HG02885 (cell line): ENCODE measurements at regions not wholly inside any gene's neighbourhood (a gene's known extent, or its start where the extent isn't known, plus 50 kb on each side); places are given as distances from the start of the nearest gene placed in this dataset.

Source experiments
- ATAC-seq: cut with Tn5 transposase; IDR thresholded peaks from one replicate; pipeline ENCODE4 v1.9.1; 2021; ENCODE audit warnings: mild to moderate bottlenecking; ENCODE audit not compliant: unreplicated experiment, poor library complexity

DNA sequence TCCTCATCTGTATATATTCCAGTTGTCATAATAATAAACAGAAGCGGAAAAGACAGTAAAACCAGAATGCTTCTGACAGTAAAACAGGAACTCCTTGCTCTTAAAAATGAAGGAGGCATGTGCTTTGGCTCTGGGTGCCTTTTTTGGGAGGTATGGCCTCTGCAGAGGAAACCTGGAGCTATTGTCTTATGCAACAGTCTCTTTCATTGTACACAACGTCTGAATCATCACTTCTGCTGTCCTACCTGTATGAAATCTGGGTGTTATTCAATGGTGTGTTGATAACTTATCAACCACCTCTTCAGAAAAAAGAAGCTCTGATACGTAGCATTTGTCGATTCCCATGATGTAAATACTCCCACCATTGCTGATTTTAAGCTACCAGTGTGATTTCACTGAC, 64.8 kb downstream of the CDCA7 start:
- no peak for ATAC-seq

DNA sequence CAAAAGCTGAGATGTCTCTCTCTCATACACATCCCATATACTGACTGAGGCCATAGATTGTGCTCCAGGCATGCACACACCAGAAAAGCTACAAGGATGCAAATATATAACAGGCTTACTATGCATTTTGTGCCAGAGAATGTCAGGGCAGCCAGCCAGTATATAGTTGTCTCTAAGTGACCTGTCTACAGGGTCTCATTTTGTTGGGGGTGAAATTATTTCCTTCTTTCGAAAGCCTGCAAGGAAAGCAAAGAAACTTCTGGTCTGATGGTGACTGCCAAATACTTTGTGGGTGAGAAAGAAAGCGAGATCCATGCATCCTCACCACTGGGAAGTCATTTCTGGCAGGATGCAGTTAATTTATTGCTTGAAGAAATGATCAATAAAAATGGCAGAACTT, 70.2 kb downstream of the CDCA7 start:
- no peak for ATAC-seq

DNA sequence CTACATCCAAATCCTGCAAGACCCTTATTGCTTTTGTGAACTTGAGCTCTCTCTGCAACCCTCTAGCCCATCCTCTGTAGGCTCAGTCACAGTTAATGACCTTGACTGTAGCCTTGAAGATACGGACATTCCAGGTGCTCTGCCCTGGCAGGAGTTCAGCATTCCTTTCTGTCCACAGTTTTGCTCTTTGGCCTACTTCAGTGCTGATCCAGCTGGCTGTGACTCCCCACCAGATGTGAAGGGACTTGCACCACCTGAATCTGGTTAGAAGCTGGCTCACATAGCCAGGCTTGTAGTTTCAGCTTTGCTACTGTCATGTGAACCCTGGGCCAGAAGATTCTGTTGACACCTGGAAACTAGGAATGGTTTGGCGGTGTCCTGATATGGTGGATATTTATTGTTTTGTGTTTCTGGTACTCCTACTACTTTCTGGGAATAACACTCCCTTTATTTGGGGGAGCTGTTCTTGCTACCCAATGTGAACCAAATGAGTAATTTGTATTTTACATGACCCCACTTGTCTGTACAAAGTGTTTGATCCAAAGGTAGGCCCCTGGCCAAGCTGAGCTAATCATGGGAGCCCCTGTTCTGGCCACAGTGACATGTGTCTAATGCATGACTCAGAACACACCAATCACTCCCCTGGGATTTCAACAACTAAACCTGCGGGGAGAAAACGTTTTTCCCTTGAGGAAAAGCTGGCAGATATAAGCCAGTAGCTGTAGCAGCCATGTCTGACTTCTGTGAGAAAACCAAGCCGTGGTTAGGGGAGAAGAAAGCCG, 73.4 kb downstream of the CDCA7 start:
- ATAC-seq, result no peak

DNA sequence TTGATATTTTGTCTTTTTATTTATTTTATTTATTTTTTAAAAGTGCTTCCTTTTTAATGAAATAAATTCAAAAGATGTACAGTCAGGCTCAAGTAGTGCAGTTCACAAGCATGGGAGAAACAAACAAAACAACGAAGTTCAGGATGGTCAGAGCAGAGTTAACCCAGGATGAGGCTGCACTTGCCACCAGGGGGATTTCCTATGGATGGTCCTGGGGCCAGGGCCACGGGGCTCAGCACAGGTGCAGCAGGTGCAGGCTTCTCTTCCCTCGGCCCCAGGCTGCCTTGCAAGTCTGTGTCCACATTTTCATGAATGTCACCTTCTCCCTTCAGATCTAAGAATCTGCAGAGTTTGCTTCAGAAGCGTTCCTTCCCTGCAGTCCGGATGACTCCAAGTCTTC, 76.5 kb downstream of the CDCA7 start:
- ATAC-seq, result no peak

DNA sequence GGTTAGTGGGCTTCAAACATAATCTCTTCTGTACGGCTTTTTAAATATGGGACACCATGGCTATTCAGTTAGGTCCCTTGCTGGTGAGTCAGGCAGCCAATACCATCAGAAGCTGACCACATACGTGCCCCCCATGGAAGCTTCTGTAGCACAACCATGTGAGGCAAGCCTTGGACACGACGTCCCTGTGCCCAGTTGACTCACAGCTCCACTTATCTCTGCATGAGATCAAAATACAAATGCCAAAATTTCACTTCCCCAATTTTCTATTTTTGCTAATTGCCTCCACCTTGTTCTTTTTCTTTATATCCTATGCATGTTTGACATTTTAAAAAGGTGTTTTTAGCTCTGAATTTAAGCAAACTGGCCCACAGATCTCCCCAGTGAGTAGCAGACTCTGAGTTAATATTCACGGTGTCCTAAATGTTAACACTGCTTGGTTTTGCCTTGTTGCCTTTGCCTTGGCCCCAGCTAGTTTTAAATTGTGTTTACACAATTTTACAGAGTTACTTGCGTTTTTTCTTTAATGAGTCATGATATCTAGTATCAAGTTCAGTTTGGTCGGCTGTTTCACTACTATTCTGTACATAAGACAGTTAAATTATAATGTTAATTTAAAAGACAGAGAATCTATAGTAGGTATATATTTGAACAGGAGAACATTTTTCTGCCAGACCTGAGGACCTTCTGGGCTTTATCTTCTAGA, 77.5 kb downstream of the CDCA7 start:
- ATAC-seq, result no peak

DNA sequence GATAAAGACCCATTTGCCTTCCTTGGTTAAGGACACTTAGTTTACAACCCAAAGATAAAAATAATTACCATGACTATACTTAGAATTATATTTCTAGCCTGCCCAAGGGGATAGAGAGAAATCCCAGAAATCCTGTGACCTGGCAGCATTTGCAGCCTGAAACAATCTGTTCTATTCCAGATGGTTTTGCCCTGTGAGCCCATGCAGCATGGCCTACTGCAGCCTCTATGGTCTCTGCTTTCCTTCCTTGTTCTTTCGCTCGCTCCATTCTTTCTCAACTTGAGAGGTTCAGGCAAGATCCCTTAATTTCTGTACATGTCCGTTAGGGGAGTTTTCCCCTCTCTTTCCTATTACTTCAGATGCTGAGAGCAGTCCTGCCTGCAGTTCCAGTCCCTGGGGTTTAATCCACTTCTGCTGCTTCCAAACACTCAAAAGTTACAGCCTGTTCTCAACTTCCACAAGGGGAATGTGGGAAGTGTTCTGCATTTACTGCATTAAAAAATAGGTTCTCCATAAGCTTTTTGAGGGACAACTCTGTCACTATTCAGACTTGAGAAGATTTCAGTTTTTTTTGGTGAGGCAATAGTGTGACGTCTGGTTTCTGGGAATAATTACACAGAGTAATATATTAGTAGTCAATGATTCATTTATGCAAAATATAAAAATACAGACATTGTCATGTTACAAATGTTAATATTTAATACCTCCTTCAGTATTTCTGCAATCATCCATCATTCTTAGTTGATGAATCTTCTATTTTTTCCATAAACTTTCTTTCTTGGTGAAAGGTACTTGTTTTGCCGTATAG, 80.3 kb downstream of the CDCA7 start:
- no peak for ATAC-seq

DNA sequence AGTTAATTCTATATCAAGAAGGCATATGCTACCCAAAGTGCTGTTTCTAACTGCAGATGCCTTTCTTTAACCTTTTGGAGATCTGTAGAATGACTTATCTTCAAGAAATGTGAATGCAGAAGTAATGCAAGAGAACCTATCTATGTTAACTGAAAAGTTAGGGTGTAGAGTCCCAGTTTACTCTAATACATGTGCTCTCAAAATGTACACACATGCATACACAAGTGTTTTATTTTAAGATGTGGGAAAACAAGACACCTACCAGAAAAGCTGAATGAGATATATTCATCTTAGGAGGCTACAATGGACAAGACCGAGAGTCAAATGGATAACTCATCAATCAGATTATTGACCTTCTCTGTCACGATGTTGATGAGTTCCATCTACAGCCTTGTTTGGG, 80.9 kb downstream of the CDCA7 start:
- ATAC-seq, result no peak

DNA sequence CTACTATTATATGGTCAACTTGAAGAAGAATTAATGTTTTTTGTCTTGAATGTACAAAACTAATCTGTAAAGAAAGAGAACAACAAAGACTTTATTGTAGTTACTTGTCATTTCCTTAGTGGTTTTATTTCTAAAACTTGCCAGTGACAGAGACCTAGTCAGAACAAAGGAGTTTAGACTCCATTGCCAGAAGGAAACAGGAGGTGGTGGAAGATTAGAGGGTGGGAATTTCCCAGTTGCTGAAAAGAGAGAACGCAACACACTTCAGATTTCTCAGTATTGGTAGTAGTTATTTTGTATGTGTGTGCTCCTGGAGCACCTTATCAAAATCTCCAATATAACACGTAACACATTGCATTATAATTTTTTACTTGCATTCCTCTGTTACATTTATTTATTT, 81.4 kb downstream of the CDCA7 start:
- ATAC-seq, result no peak

DNA sequence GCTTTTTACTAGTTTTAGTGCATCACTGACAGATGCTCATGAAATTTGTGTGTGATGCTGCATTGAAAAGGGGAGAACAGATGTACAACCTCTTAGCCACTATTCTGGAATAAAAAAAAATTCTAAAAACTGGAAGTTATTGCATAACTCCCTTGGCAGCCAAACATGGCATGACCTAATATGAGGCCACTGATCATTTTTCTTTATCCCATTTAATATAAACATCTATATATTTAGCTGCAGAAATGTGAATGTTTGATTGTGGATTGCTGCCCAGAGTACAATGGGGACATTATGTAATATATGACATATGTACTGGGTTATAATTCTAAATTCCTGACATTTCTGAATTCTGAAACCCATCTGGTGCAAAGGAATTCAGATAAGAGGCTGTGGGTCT, 86.5 kb downstream of the CDCA7 start:
- no peak for ATAC-seq

DNA sequence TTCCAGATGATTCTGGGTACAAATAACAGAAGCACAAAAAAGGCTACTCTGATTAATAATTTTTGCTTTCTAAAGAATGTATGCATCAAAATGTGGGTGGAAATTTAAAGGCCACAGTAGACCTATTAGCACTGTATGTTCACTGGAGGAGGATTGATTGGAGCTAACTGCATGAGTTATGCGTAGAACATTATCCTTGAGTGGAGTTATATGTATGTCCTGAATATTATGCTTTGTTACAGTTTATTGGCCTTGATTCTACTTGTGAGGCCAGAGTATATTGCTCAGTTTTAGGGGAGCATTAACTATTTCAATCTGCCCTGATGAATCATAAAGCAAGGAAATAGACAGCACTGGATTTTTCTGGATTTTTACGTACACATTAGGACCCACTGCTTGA, 87.9 kb downstream of the CDCA7 start:
- ATAC-seq, result no peak

DNA sequence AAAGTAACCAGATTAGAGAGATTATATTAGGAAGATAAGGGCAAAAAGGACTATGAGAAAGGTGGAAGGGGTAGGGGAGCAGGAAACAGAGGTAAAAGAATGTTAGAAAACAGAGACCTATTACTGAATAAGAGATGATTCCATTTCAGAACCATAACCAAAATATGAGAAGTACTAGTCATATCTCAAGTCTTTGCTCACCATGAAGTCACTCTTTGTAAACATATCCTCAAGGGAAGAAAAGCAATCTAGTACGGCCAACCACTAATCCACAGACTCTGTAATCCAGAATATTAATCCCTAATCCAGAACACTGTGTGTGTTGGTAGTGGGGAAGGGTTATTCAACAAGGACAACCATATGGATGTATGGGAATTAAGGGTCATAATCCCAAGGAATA, 92.0 kb downstream of the CDCA7 start:
- ATAC-seq, result no peak

DNA sequence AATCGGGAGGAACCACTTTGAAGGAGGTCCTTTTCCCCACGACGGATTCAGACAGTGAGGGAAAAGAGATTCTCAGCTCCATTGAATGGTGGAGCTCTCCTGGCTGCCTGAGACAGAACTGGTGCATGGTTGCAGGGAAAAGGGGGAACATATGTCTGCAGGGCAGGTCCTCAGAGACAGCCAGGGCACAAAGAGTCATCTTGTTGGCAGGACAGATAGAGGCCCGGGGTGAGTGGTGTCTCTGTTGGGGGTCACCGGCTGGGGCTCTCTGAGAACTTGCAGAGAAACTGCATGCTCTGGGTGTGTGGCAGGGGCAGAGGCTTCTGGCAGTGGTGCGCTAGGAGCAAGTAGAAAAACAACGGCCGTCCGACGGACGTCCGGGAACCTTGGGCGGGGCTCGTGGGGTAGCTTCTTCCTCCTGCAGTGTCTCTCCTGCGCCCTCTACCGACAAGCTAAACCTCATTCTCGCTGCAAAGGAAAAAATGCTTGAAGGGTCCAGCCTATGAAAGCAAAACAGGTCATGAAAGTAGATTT, 94.3 kb downstream of the CDCA7 start:
- ATAC-seq, result peak; percentile 68

DNA sequence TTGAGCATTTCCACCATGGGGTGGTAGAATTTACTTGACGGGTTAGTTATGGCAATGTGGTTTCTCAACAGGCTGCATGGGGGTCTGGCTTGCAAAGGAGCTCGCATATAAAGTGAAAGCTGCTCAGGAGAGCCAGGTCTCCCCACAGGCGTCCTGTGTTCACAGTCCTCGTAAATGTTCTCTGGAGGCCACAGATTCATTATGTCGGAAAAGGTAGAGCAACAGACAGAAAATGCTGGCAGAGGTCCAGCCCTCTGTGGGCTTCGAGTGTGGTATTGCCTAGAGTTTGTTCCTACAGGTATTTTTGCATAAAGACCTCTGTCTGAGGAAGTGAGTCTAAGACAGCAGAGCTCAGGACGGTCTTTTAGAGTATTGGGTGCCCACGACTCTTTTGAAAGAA, 96.4 kb downstream of the CDCA7 start:
- peak; percentile 43 for ATAC-seq

DNA sequence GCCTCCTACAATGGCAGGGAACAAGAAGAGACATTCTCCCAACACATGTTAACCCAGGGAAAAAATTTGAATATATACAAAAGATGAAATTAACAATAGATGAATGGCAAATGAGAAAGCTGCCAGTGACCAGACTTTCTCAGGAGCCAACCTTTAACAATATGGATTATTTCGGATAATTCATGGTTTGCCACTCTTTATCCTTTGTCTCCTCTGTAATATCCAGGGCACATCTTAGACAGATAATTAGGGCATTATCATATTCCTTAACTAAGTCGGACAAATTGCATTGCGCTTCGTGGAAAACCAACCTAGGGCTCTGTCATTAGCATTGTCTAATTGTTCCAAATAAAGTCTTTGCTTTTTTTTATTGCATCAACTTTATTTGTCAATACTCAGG, 97.3 kb downstream of the CDCA7 start:
- no peak for ATAC-seq

DNA sequence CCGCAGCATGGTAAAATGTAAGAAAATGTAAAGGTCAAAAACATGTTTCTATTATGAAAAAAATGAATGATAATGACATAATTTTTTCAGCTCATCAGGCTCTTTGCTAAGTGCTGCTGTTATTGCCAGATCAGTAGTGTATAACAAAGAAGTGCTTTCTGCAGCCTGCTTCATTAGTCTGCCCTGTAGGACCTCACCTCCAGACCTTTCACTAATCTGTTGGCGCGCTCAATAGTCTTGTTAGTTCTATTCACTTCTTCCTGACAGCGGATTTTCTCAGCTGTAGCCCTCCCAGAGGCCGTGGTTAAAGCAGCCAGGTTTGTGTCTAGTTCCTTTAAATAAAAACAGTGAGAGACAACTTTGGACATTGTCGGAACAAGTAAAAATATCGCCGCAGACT, 97.7 kb downstream of the CDCA7 start:
- no peak for ATAC-seq

DNA sequence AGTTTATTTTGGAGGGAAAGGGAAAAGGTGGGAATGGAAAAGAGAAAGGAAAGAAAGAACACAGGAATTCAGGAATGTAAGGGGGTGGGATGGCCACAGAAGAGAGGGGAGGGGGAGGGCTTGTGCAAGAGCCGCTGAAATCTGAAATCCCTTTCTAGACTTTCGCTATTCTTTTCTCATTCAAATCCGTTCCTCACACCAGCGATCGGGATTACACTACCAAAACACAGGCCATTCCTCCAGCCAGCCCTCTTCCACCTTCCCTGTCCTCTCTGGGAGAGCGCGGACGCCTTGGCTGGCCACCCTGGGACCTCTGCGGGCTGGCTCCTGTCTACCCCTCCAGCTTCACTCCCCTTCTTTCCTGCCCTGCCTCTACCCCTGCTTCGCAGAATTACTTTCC, 102.3 kb downstream of the CDCA7 start:
- no peak for ATAC-seq

DNA sequence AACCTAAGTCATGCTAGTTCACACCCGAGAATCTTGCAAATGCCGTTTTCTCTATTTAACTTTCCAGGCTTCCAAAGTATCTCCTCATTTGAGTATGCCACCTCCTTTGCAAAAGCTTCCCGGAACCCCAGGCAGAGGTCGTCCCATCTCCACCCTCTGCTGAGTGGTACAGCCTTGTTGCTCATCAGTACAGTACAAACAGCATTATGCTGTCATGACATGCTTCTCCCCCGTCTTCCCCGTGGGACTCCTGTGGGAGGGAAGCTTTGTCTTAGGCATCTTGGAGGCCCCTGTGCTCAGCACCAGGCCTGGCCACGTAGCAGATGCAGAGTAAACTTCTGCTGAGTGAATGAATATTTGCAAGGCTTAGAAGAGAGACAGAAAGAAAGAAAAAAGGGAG, 102.7 kb downstream of the CDCA7 start:
- no peak for ATAC-seq

DNA sequence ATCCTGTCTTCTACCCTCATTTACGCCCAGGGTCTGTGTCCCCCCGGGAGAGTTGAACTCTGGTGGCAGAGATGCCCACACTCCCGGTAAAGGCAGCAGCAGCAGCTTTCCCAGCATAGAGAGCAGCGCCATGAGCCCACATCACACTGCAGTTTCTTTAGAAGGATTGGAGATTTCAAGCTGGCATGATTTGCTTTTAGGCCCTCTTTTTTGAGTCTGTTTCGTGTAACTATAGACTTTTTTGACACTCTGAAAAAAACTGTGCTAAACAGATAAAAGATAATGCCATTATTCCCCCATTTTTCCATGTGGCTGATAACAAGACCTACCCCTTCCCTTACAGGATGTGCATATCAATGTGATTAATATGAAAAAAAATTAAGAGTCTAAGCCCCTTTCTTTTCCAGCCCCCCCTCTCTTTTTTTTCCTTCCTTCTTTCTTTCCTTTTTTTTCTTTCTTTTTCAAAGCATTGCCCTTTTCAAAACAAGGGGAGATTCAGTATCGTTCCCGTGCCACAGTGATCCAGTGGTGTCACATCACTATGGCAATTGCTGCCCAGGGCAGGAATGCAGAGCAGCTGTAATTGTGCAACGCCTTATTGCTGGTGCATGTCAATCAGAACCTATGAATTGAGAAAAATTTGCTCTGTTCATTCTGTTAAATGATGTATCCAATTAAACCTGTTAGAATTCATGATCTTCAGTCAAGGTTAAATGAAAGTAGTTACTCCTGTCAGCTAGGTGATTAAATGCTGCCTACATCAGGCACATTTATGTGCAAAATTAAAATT, 104.5 kb downstream of the CDCA7 start:
- no peak for ATAC-seq

DNA sequence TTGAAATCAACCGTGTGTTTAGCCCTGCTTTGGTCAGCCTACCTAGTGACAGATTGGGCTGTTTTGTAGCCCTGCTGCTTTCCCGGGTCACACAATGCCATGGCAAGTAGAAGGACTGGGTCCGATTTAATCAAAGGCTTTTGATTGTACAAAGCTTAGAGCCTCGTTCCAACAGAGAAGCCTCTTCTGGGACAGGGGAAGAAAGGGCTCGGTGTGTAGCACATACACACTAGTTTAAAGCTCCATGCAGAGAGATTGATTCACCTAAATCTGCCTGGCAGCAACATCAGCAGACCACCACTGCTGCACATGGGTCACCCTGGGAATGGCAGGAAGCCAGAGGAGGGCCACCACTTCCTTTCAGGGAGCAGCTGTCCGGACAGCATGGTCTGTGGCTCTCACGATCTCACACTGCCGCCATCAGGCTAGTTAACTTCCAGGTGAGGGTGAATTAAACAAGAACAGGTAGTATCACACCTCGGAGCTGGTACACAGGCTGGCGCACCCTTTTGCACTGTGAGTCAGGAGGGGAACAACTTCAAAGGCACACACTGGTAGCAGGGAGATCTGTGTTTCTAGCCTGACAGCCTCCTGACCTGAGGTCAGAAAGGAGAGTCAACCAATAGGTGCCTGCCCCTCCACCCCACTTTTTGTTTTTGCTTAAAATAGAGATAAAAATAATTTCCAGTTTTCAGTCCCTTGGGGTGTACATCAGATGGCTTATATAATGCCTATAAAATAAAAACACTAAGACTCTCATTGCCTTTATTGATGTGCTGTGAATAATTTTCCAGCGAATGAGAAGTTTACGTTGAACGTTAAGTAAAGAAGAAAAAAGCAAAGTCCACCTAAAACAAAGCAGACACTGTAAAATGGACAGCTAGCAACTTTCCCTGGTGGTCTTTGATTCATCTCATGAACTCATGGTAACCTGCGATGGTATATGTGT, 108.5 kb downstream of the CDCA7 start:
- ATAC-seq, result no peak
